ENCODE measurements at regions not wholly inside any gene's neighbourhood (a gene's known extent, or its start where the extent isn't known, plus 50 kb on each side); places are given as distances from the start of the nearest gene placed in this dataset.

GRCh38 chr19:28196961-28197360 is 1016.0 kb downstream of the UQCRFS1 start:
- Histone ChIP-seq H4K20me1 (ENCODE audit: insufficient read depth, low read length) (no peaks in the 10 kb centered on the region), H3K79me2 (ENCODE audit: insufficient read depth, low read length) (no peaks in the 10 kb centered on the region), H3K9me3 (ENCODE audit: low read depth, low read length) (no peaks in the 10 kb centered on the region), H3K27ac (ENCODE audit: low read depth, low read length) (no peak overlapping the region), H3K4me2 (ENCODE audit: insufficient read depth, low read length) (no peak overlapping the region), H3K4me3 (ENCODE audit: insufficient read depth, low read length) (no peak overlapping the region), H3K4me1 (ENCODE audit: insufficient read depth, low read length) (no peaks in the 10 kb centered on the region), H3K27me3 (ENCODE audit: insufficient read depth, low read length) (no peaks in the 10 kb centered on the region), H3K36me3 (ENCODE audit: insufficient read depth, low read length) (no peaks in the 10 kb centered on the region), H2AFZ (ENCODE audit: low read length) (no peak overlapping the region)
- DNase-seq (ENCODE audit: insufficient read length, low spot score, missing footprints): no peak
- TF ChIP-seq CTCF (IDR thresholded peaks at IDR 0.05; ENCODE audit: extremely low read depth, low read depth, low read length): no peak

DNA sequence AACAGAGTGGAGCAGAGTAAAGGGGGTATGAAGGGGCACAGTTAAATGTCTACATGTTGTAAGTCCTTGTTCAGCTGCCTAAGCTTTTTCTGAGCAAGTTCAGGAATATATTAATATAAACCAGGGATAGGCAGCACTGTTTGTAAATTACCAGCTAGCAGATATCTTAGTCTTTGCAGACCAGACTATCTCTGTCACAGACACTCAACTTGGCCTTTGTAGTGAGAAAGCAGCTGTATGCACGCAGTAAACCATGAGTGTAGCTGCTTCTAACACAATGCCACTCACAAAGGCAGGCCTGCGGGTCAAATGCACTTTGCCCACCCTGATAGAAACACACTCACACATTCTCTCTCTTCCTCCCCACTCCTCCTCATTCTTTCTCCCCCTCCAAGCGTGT is 1016.9 kb downstream of the UQCRFS1 start:
- Histone ChIP-seq H3K79me2 (ENCODE audit: insufficient read depth, low read length) (no peaks in the 10 kb centered on the region), H3K27me3 (ENCODE audit: insufficient read depth, low read length) (no peaks in the 10 kb centered on the region), H3K4me1 (ENCODE audit: insufficient read depth, low read length) (no peaks in the 10 kb centered on the region), H2AFZ (ENCODE audit: low read length) (no peak overlapping the region), H3K9me3 (ENCODE audit: low read depth, low read length) (no peaks in the 10 kb centered on the region), H3K36me3 (ENCODE audit: insufficient read depth, low read length) (no peaks in the 10 kb centered on the region), H4K20me1 (ENCODE audit: insufficient read depth, low read length) (no peaks in the 10 kb centered on the region), H3K4me2 (ENCODE audit: insufficient read depth, low read length) (no peak overlapping the region), H3K27ac (ENCODE audit: low read depth, low read length) (no peak overlapping the region), H3K4me3 (ENCODE audit: insufficient read depth, low read length) (no peak overlapping the region)
- no peak for TF ChIP-seq CTCF (IDR thresholded peaks at IDR 0.05; ENCODE audit: extremely low read depth, low read depth, low read length)
- no peak for DNase-seq (ENCODE audit: insufficient read length, low spot score, missing footprints)

DNA sequence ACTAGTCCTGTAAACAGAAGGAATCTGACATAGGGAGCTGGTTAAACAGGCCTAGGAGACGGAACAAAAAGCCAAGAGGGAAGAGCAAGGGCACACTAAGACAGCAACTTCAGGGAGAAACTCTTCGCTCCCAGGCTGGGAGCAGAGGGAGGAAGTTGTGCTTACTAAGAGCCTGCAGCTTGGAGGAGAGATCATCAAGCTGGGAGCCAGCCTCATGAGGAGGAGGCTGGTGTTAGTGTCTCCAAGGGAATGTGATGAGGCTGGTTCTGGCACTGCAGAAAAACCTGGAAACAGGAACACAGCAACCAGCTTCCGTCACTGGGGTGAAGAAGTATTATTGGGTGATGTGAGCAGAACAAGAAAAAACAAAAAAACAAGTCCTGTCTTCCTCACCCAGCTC is 1027.3 kb downstream of the UQCRFS1 start:
- Histone ChIP-seq H3K4me2 (ENCODE audit: insufficient read depth, low read length) (no peak overlapping the region), H2AFZ (ENCODE audit: low read length) (no peak overlapping the region), H3K36me3 (ENCODE audit: insufficient read depth, low read length) (no peaks in the 10 kb centered on the region), H3K27me3 (ENCODE audit: insufficient read depth, low read length) (no peaks in the 10 kb centered on the region), H4K20me1 (ENCODE audit: insufficient read depth, low read length) (no peaks in the 10 kb centered on the region), H3K4me1 (ENCODE audit: insufficient read depth, low read length) (no peaks in the 10 kb centered on the region), H3K9me3 (ENCODE audit: low read depth, low read length) (no peaks in the 10 kb centered on the region), H3K79me2 (ENCODE audit: insufficient read depth, low read length) (no peaks in the 10 kb centered on the region), H3K4me3 (ENCODE audit: insufficient read depth, low read length) (no peak overlapping the region), H3K27ac (ENCODE audit: low read depth, low read length) (no peak overlapping the region)
- no peak for DNase-seq (ENCODE audit: insufficient read length, low spot score, missing footprints)
- TF ChIP-seq CTCF (IDR thresholded peaks at IDR 0.05; ENCODE audit: extremely low read depth, low read depth, low read length): no peak

DNA sequence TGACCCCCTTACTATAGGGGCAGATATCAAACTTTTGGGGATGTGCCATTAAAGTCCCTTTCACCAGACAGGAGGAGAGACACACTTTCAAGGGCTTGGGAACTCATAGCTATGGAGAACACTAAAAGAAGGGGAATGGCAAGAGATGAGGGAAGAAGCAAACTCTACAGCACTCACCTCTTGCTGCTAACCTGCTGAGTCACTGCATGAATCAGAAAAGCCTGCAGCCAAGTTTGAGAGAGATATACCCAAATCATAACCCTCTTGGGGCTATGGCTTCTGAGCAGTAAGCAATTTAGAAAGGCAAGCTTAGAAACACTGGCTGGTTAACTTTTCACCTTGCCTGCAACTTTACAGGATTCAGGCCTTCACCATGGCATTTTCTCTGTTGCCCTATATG is 1028.0 kb downstream of the UQCRFS1 start:
- no peak for DNase-seq (ENCODE audit: insufficient read length, low spot score, missing footprints)
- H3K9me3 ChIP-seq (ENCODE audit: low read depth, low read length): no peaks in the 10 kb centered on the region
- H2AFZ ChIP-seq (ENCODE audit: low read length): no peak overlapping the region
- no peak overlapping the region for H3K27ac ChIP-seq (ENCODE audit: low read depth, low read length)
- no peak overlapping the region for H3K4me2 ChIP-seq (ENCODE audit: insufficient read depth, low read length)
- no peak overlapping the region for H3K4me3 ChIP-seq (ENCODE audit: insufficient read depth, low read length)
- no peaks in the 10 kb centered on the region for H3K4me1 ChIP-seq (ENCODE audit: insufficient read depth, low read length)
- no peaks in the 10 kb centered on the region for H3K79me2 ChIP-seq (ENCODE audit: insufficient read depth, low read length)
- no peaks in the 10 kb centered on the region for H4K20me1 ChIP-seq (ENCODE audit: insufficient read depth, low read length)
- no peak for TF ChIP-seq CTCF (IDR thresholded peaks at IDR 0.05; ENCODE audit: extremely low read depth, low read depth, low read length)
- no peaks in the 10 kb centered on the region for H3K27me3 ChIP-seq (ENCODE audit: insufficient read depth, low read length)
- no peaks in the 10 kb centered on the region for H3K36me3 ChIP-seq (ENCODE audit: insufficient read depth, low read length)

Measured in osteoblast (primary cell).